K562 (cell line): ENCODE measurements at regions not wholly inside any gene's neighbourhood (a gene's known extent, or its start where the extent isn't known, plus 50 kb on each side); places are given as distances from the start of the nearest gene placed in this dataset.
A peak's percentile ranks its signal among the peaks of the same experiment; 100 is the strongest.

ENCODE experiments used
- ATAC-seq: fragments of 200-7000 bp; cut with Tn5 transposase; 3 replicates; pipeline ENCODE4 v1.9.1; 2020; ENCODE audit warnings: moderate library complexity
- BruUV-seq: library from RNA; stranded (reverse); fragments of 400-500 nt; replicated peaks from 2 replicates; lab custom pipeline; 2021; lab: Mats Ljungman, UMichigan
- CTCF ChIA-PET: fragments of 300-600 bp; formaldehyde crosslinking; extraction: SDS; loops from one replicate; lab custom pipeline; 2021; ENCODE audit warnings: low intra/inter-chr PET ratio; lab: Yijun Ruan, JAX
- POLR2A ChIA-PET: fragments of 300-600, 350-650 bp; sonication (Branson Sonifier 250); formaldehyde crosslinking; extraction: SDS; loops from one replicate; lab custom pipeline; 2021; ENCODE audit warnings: antibody characterized with exemption, inconsistent platforms; lab: Yijun Ruan, JAX
- DNase-seq, 4 experiments: peaks; one replicate each; pipeline versions ENCODE4 v3.0.0 to v3.0.0-alpha.2; 2011 to 2018; ENCODE audit warnings: low spot score in 3 of 4, mixed read lengths in 3 of 4; ENCODE audit errors: extremely low read depth in 1 of 4
- FAIRE-seq: peaks from 2 replicates; lab custom pipeline; 2011; peaks lifted over from hg19 to GRCh38; lab: Jason Lieb, UNC
- H2AFZ ChIP-seq: 2 replicates; pipeline ENCODE4 v1.6.0; 2011; ENCODE audit warnings: low read depth, low read length, control low read depth, inconsistent platforms
- H3K27ac ChIP-seq: fragments of 200-600 bp; 3 replicates; pipeline ENCODE4 v1.8.0; 2011; ENCODE audit warnings: low read depth, mild to moderate bottlenecking, control low read depth, inconsistent platforms, low read length, moderate library complexity, mixed read lengths; ENCODE audit errors: extremely low read depth
- H3K27me3 ChIP-seq, 2 experiments: fragments of 300-600 bp in 1 of 2; 2 replicates in 1 of 2; 3 replicates in 1 of 2; pipeline versions ENCODE4 v1.6.0 to v1.8.0; 2011; ENCODE audit warnings: inconsistent platforms in 2 of 2, low read length in 2 of 2, mild to moderate bottlenecking in 1 of 2, mixed read lengths in 1 of 2, moderate library complexity in 1 of 2; ENCODE audit not compliant: control insufficient read depth in 2 of 2, insufficient read depth in 2 of 2
- H3K36me3 ChIP-seq: fragments of 300-600 bp; 3 replicates; pipeline ENCODE4 v1.8.0; 2011; ENCODE audit warnings: mild to moderate bottlenecking, low read length, inconsistent platforms; ENCODE audit not compliant: control insufficient read depth, insufficient read depth
- H3K4me1 ChIP-seq, 2 experiments: fragments of 200-600 bp in 1 of 2; replicated peaks in 1 of 2; 2 replicates in 1 of 2; 3 replicates in 1 of 2; pipeline versions ENCODE4 v1.5.1 to v1.8.0; 2011; ENCODE audit warnings: inconsistent platforms in 2 of 2, low read length in 2 of 2, mild to moderate bottlenecking in 1 of 2, mixed read lengths in 1 of 2, moderate library complexity in 1 of 2; ENCODE audit not compliant: control insufficient read depth in 2 of 2, insufficient read depth in 2 of 2
- H3K4me2 ChIP-seq: 2 replicates; pipeline ENCODE4 v1.6.1; 2011; ENCODE audit warnings: low read length, control low read depth, inconsistent platforms, mixed read lengths; ENCODE audit not compliant: insufficient read depth
- H3K4me3 ChIP-seq: fragments of 200-600 bp; sonication (generic), shearing (Covaris generic); 2 replicates; pipeline ENCODE4 v1.5.1; 2016; ENCODE audit warnings: control low read depth, inconsistent platforms
- H3K79me2 ChIP-seq: fragments of 200-600 bp; 3 replicates; pipeline ENCODE4 v1.8.0; 2011; ENCODE audit warnings: low read length, inconsistent platforms; ENCODE audit not compliant: control insufficient read depth, insufficient read depth
- H3K9ac ChIP-seq, 2 experiments: 2 replicates each; pipeline versions ENCODE4 v1.6.0 to v1.6.1; 2011; ENCODE audit warnings: low read depth in 2 of 2, low read length in 2 of 2, control low read depth in 1 of 2, inconsistent platforms in 1 of 2, mild to moderate bottlenecking in 1 of 2, mixed read lengths in 1 of 2; ENCODE audit not compliant: insufficient read depth in 1 of 2
- H3K9me1 ChIP-seq: one replicate; pipeline ENCODE4 v1.6.0; 2011; ENCODE audit warnings: inconsistent platforms, mild to moderate bottlenecking, low read length, moderate library complexity; ENCODE audit not compliant: control insufficient read depth, insufficient read depth
- H3K9me3 ChIP-seq: replicated peaks from 2 replicates; pipeline ENCODE4 v1.5.1; 2011; ENCODE audit warnings: low read depth, low read length, inconsistent platforms; ENCODE audit not compliant: control insufficient read depth, insufficient read depth
- H4K20me1 ChIP-seq: replicated peaks from 2 replicates; pipeline ENCODE4 v1.6.1; 2011; ENCODE audit warnings: low read length, inconsistent platforms, mixed read lengths; ENCODE audit not compliant: control insufficient read depth, insufficient read depth
- ZBTB40 ChIP-seq, 2 experiments: fragments of 450-650 bp in 1 of 2; sonication (generic) in 1 of 2; formaldehyde crosslinking in 1 of 2; IDR thresholded peaks; 2 replicates each; pipeline versions ENCODE4 v1.7.1 to v1.9.0; 2016 to 2022; ENCODE audit warnings: inconsistent platforms in 1 of 2, mild to moderate bottlenecking in 1 of 2, missing genetic modification reagents in 1 of 2
- ZFP91 ChIP-seq: sonication (generic); formaldehyde crosslinking; IDR thresholded peaks from 2 replicates; pipeline ENCODE4 v1.8.0; 2022; ENCODE audit warnings: mild to moderate bottlenecking, missing genetic modification reagents
- WGBS: fragments of 100-300 bp; shearing (Covaris generic); methylation state at CpG from one replicate; pipeline ENCODE4 v1.1.6; 2016; ENCODE audit warnings: low coverage, mixed read lengths; ENCODE audit not compliant: insufficient coverage; ENCODE audit errors: missing lambda C conversion rate; 5-methylcytosine and 5-hydroxymethylcytosine counted together
- in situ Hi-C: fragments of 300-500 bp; cut with MboI; formaldehyde crosslinking; loops from 4 replicates; pipeline ENCODE4 v1.15.0; 2018; ENCODE audit warnings: inconsistent platforms, mixed read lengths
- intact Hi-C: fragments of 100-400 bp; cut with micrococcal nuclease; formaldehyde crosslinking; loops from 2 replicates; pipeline ENCODE4 v1.14.2; 2022

DNA sequence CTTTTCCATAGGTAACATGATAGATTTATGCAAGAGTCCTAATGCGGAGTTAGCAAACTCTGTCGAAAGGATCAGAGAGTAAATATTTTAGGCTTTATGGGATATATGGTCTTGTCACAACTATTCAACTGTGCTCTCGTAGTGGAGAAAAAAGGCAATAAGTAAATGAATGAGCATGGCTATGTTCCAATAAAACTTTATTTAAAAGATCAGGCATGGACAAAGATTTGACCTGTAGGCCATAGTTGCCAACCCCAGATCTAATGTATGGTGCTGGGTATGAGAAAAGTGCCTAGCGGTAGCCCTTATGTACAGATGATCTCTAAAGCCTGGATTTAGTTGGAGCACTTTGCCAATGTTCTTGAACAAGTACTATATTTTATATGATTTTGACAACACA is 498.8 kb upstream of the C1orf87 start:
- H2AFZ ChIP-seq: no peak overlapping the region
- no peaks in the 10 kb centered on the region for H3K36me3 ChIP-seq
- H4K20me1 ChIP-seq: no peaks in the 10 kb centered on the region
- no peak overlapping the region for H3K4me3 ChIP-seq
- intact Hi-C loops: loop anchor here (10.0 kb wide), 1 partner anchor 192 kb away; no protein-coding TSS in a partner anchor
- no peak overlapping the region for H3K27ac ChIP-seq
- H3K27me3 ChIP-seq: no peaks in the 10 kb centered on the region
- H3K9me1 ChIP-seq: no peaks in the 10 kb centered on the region
- CTCF ChIA-PET: no interaction called here
- peak; percentile 87 for TF ChIP-seq ZBTB40 (IDR thresholded peaks at IDR 0.05)
- peak; percentile 53; the same call in 1 of the 2 replicates for TF ChIP-seq ZBTB40 (CRISPR knock-in tag; IDR thresholded peaks at IDR 0.05)
- no peak for TF ChIP-seq ZFP91 (CRISPR knock-in tag)
- TF ChIP-seq, all 486 proteins: peak for 1
- Histone ChIP-seq H3K4me2 (no peak overlapping the region), H3K9me3 (no peaks in the 10 kb centered on the region), H3K79me2 (no peaks in the 10 kb centered on the region), H3K9ac (no peak overlapping the region), H3K4me1 (no peaks in the 10 kb centered on the region; a peak in 1 of 5 replicates)
- DNase-seq (no peak), ATAC-seq (no peak), FAIRE-seq (no peak)
- WGBS: 36% methylated on average over 4 of the region's 4 CpGs
- in situ Hi-C loops: no loop called here
- BruUV-seq: no TSS peak
- POLR2A ChIA-PET: interaction anchor here (0.7 kb wide), 1 partner anchor 1287 kb away, joined by 3 read pairs; no protein-coding TSS in a partner anchor
